WI38 (cell line): ENCODE measurements at regions not wholly inside any gene's neighbourhood (a gene's known extent, or its start where the extent isn't known, plus 50 kb on each side); places are given as distances from the start of the nearest gene placed in this dataset.
"Not testable (repeated sequence)": the region's sequence is repeated elsewhere in the genome, so short reads cannot be mapped to it uniquely, and the experiment has no call there.

ENCODE experiments used
- H3K4me3 ChIP-seq: 2 replicates; pipeline ENCODE4 v1.5.1; 2011; ENCODE audit warnings: low read depth, mild to moderate bottlenecking, control low read depth, low read length
- CTCF ChIP-seq: IDR thresholded peaks from 2 replicates; pipeline ENCODE4 v1.5.1; 2012; ENCODE audit warnings: low read depth, mild to moderate bottlenecking, control low read depth, low read length

- TF ChIP-seq CTCF = no peak
- H3K4me3 ChIP-seq = no peak overlapping the region
Observed at GRCh38 chr4:64738240-64738639, 329.0 kb upstream of the TECRL start.

- not testable (repeated sequence) for H3K4me3 ChIP-seq
Observed at GRCh38 chr4:64737854-64738138, 328.5 kb upstream of the TECRL start.

- no peak for TF ChIP-seq CTCF
Observed at GRCh38 chr4:64737026-64737853, 328.0 kb upstream of the TECRL start.

GRCh38 chr4:64729561-64729960, 320.3 kb upstream of the TECRL start:
- H3K4me3 ChIP-seq = no peak overlapping the region

More at GRCh38 chr4:64737026-64737853, 328.0 kb upstream of the TECRL start:
- no peak overlapping the region for H3K4me3 ChIP-seq

GRCh38 chr4:64727960-64728359, 318.7 kb upstream of the TECRL start:
- TF ChIP-seq CTCF = no peak

More at GRCh38 chr4:64729561-64729960, 320.3 kb upstream of the TECRL start:
- no peak for TF ChIP-seq CTCF

GRCh38 chr4:64727391-64727790, 318.1 kb upstream of the TECRL start:
- not testable (repeated sequence) for H3K4me3 ChIP-seq

More at GRCh38 chr4:64727960-64728359, 318.7 kb upstream of the TECRL start:
- H3K4me3 ChIP-seq = no peak overlapping the region

GRCh38 chr4:64724689-64725088, 315.4 kb upstream of the TECRL start:
- H3K4me3 ChIP-seq = no peak overlapping the region
- no peak for TF ChIP-seq CTCF

GRCh38 chr4:64721106-64721505, 311.9 kb upstream of the TECRL start:
- TF ChIP-seq CTCF = no peak
- H3K4me3 ChIP-seq = no peak overlapping the region
